GM18873 (cell line): ENCODE measurements at regions not wholly inside any gene's neighbourhood (a gene's known extent, or its start where the extent isn't known, plus 50 kb on each side); places are given as distances from the start of the nearest gene placed in this dataset.
"Not testable (repeated sequence)": the region's sequence is repeated elsewhere in the genome, so short reads cannot be mapped to it uniquely, and the experiment has no call there.

Experiments
- ATAC-seq: cut with Tn5 transposase; IDR thresholded peaks from one replicate; pipeline ENCODE4 v1.9.1; 2021; ENCODE audit warnings: mild to moderate bottlenecking, moderate library complexity, moderate number of reproducible peaks; ENCODE audit not compliant: unreplicated experiment, low FRiP score

GRCh38 chr5:97998941-97999340 lies 774.5 kb upstream of the RGMB start:
- no peak for ATAC-seq

GRCh38 chr5:98004463-98004862 lies 769.0 kb upstream of the RGMB start:
- ATAC-seq: no peak

- ATAC-seq: no peak
Measured at GRCh38 chr5:98016771-98017170, 756.7 kb upstream of the RGMB start.

GRCh38 chr5:98030273-98030672 lies 743.2 kb upstream of the RGMB start:
- not testable (repeated sequence) for ATAC-seq

GRCh38 chr5:98031036-98031435 lies 742.4 kb upstream of the RGMB start:
- ATAC-seq: not testable (repeated sequence)

- no peak for ATAC-seq
Measured at GRCh38 chr5:98031496-98031895, 742.0 kb upstream of the RGMB start.

GRCh38 chr5:98031926-98032325 lies 741.5 kb upstream of the RGMB start:
- no peak for ATAC-seq

- no peak for ATAC-seq
Measured at GRCh38 chr5:98041661-98042060, 731.8 kb upstream of the RGMB start.

- no peak for ATAC-seq
Measured at GRCh38 chr5:98042521-98042920, 730.9 kb upstream of the RGMB start.

- ATAC-seq: no peak
Measured at GRCh38 chr5:98042961-98043360, 730.5 kb upstream of the RGMB start.

GRCh38 chr5:98050583-98050982 lies 722.9 kb upstream of the RGMB start:
- no peak for ATAC-seq

GRCh38 chr5:98053170-98053569 lies 720.3 kb upstream of the RGMB start:
- no peak for ATAC-seq

GRCh38 chr5:98060148-98060547 lies 713.3 kb upstream of the RGMB start:
- no peak for ATAC-seq

GRCh38 chr5:98064118-98064685 lies 709.3 kb upstream of the RGMB start:
- ATAC-seq: no peak

GRCh38 chr5:98065261-98065909 lies 708.1 kb upstream of the RGMB start:
- ATAC-seq: no peak

- no peak for ATAC-seq
Measured at GRCh38 chr5:98066910-98067309, 706.6 kb upstream of the RGMB start.

- ATAC-seq: no peak
Measured at GRCh38 chr5:98069876-98070512, 703.5 kb upstream of the RGMB start.

- ATAC-seq: no peak
Measured at GRCh38 chr5:98072921-98073320, 700.5 kb upstream of the RGMB start.

- no peak for ATAC-seq
Measured at GRCh38 chr5:98076501-98076900, 697.0 kb upstream of the RGMB start.

GRCh38 chr5:98085593-98085992 lies 687.9 kb upstream of the RGMB start:
- no peak for ATAC-seq

GRCh38 chr5:98095072-98095471 lies 678.4 kb upstream of the RGMB start:
- ATAC-seq: no peak

- no peak for ATAC-seq
Measured at GRCh38 chr5:98096155-98096554, 677.3 kb upstream of the RGMB start.
